Lung (tissue), 11 donors: ENCODE measurements at regions not wholly inside any gene's neighbourhood (a gene's known extent, or its start where the extent isn't known, plus 50 kb on each side); places are given as distances from the start of the nearest gene placed in this dataset.
A peak's percentile ranks its signal among the peaks of the same experiment; 100 is the strongest.

Experiments used
- ATAC-seq: fragments of 200-7000 bp; cut with Tn5 transposase; one replicate; pipeline ENCODE4 v1.9.1; 2020; ENCODE audit warnings: moderate number of reproducible peaks; ENCODE audit not compliant: insufficient read depth, low FRiP score
- DNase-seq, 3 donors: peaks; one replicate each; pipeline ENCODE4 v3.0.0-alpha.2; 2013 to 2017
- H3K27ac ChIP-seq, 2 donors: one replicate each; pipeline ENCODE4 v1.5.1; 2013; ENCODE audit warnings: mild to moderate bottlenecking in 2 of 2, moderate library complexity in 2 of 2, control low read depth in 1 of 2, inconsistent platforms in 1 of 2, low read depth in 1 of 2, low read length in 1 of 2
- H3K27me3 ChIP-seq, 3 donors: one replicate each; pipeline ENCODE4 v1.5.1; 2013; ENCODE audit warnings: low read length in 2 of 3; ENCODE audit not compliant: control insufficient read depth in 3 of 3, insufficient read depth in 3 of 3
- H3K36me3 ChIP-seq, 4 donors: one replicate each; pipeline ENCODE4 v1.5.1; 2013; ENCODE audit warnings: low read length in 4 of 4, mild to moderate bottlenecking in 1 of 4, moderate library complexity in 1 of 4; ENCODE audit not compliant: control insufficient read depth in 4 of 4, insufficient read depth in 4 of 4
- H3K4me1 ChIP-seq, 5 donors: one replicate each; pipeline ENCODE4 v1.5.1; 2013; ENCODE audit warnings: low read length in 5 of 5, mild to moderate bottlenecking in 2 of 5, moderate library complexity in 1 of 5; ENCODE audit not compliant: control insufficient read depth in 5 of 5, insufficient read depth in 5 of 5
- H3K4me3 ChIP-seq: one replicate; pipeline ENCODE4 v1.5.1; 2013; ENCODE audit warnings: mild to moderate bottlenecking, control low read depth, moderate library complexity
- H3K9ac ChIP-seq, 2 donors: one replicate each; pipeline ENCODE4 v1.5.1; 2013; ENCODE audit warnings: low read length in 2 of 2, control low read depth in 1 of 2; ENCODE audit not compliant: insufficient read depth in 1 of 2
- H3K9me3 ChIP-seq, 4 donors: one replicate each; pipeline ENCODE4 v1.5.1; 2013; ENCODE audit warnings: low read length in 3 of 4, mild to moderate bottlenecking in 1 of 4, moderate library complexity in 1 of 4; ENCODE audit not compliant: control insufficient read depth in 4 of 4, insufficient read depth in 3 of 4
- CTCF ChIP-seq: IDR thresholded peaks from 2 replicates; pipeline ENCODE4 v1.5.1; 2012; ENCODE audit warnings: mild to moderate bottlenecking; ENCODE audit errors: control extremely low read depth, extremely low read depth
- WGBS, 2 donors: extraction: QIAGEN DNeasy Blood & Tissue Kit; methylation state at CpG; one replicate each; pipeline ENCODE4 v1.1.7; 2013; 5-methylcytosine and 5-hydroxymethylcytosine counted together
- donor health status: control.
- donor health status: control.
- donor health status: Bipolar disorder and iron deficiency.
- donor health status: healthy.
- donor health status: DM: yes; HTN: yes; CAD: no.

DNA sequence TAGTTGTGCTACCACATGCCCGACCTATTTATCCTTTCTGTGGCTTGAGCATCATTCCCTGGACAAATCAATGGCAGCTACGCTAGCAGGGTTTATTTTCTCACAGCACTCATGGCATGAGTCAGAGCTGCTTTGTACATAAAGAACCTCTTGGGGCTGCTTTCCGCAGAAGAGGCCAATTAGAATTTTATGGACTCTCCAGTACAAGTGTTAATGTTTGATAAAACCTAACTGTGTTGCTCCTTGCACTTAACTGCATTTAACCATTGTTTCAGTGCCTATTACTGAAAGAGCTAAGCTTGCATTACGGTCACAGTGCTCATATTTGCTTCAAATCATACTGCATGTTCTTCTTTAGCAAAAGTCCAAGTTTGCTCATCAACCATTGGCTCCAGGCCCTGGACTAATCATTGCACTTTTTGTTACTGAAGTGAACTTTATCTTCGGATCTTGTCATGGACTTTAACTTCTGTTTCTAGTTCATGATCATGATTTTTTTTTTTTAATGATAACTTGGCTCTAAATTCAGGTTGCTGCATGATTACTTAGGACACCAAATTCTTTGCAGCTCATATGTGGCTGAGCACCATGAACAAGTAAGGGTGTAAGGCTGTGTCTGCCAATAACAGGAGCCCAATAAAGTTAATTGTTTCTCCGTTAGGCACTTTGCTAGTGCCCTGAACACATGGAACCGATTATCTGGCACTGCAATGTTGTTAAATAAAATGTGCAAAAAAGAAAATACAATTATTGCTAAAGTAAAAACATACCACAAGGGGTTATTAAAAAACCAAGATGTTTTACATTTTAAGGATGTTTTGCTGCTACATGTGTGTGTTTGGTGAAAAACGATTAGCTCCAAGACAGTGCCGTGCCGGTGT is 492.2 kb downstream of the KCNJ2 start:
- WGBS, 2 donors: 76 to 90% methylated on average over 10 of the region's 10 CpGs
- peak; percentile 72 for ATAC-seq
- peaks cover 0 to 11% (median 0%) of the 10 kb centered on the region in 5 donors for H3K4me1 ChIP-seq
- H3K4me3 ChIP-seq: no peak overlapping the region
- H3K9ac ChIP-seq: no peak overlapping the region
- no peaks in the 10 kb centered on the region for H3K27me3 ChIP-seq
- TF ChIP-seq CTCF: no peak
- H3K36me3 ChIP-seq: no peaks in the 10 kb centered on the region
- no peaks in the 10 kb centered on the region for H3K9me3 ChIP-seq
- no peak overlapping the region for H3K27ac ChIP-seq
- DNase-seq: peak in 2 of 3 donors; percentile 17 to 50

GRCh38 chr17:70668276-70668937 is 499.1 kb downstream of the KCNJ2 start:
- Histone ChIP-seq H3K4me1 (no peaks in the 10 kb centered on the region), H3K4me3 (no peak overlapping the region), H3K9me3 (no peaks in the 10 kb centered on the region), H3K36me3 (no peaks in the 10 kb centered on the region), H3K27me3 (no peaks in the 10 kb centered on the region), H3K27ac (no peak overlapping the region), H3K9ac (no peak overlapping the region)
- no peak for TF ChIP-seq CTCF
- WGBS, 2 donors: 93% methylated on average over 10 of the region's 10 CpGs
- DNase-seq: no peak
- no peak for ATAC-seq

- Histone ChIP-seq H3K36me3 (no peaks in the 10 kb centered on the region), H3K4me3 (no peak overlapping the region), H3K27ac (no peak overlapping the region), H3K9ac (no peak overlapping the region), H3K4me1 (no peaks in the 10 kb centered on the region), H3K9me3 (no peaks in the 10 kb centered on the region), H3K27me3 (no peaks in the 10 kb centered on the region)
- 95 to 97% methylated on average over 13 of the region's 13 CpGs for WGBS, 2 donors
- no peak for ATAC-seq
- TF ChIP-seq CTCF: no peak
- no peak for DNase-seq
Observed at GRCh38 chr17:70668938-70669778, 499.8 kb downstream of the KCNJ2 start.
